Activated CD8-positive, alpha-beta T cell treated with anti-CD3 and anti-CD28 coated beads for 36 hours (primary cell): ENCODE measurements at regions not wholly inside any gene's neighbourhood (a gene's known extent, or its start where the extent isn't known, plus 50 kb on each side); places are given as distances from the start of the nearest gene placed in this dataset.

ENCODE experiments used
- ATAC-seq: fragments of 200-7000 bp; cut with Tn5 transposase; one replicate; pipeline ENCODE4 v1.10.0; 2021; ENCODE audit warnings: mild to moderate bottlenecking, moderate library complexity
- CTCF ChIA-PET: fragments of 350-600 bp; sonication (Branson Sonifier 250); formaldehyde crosslinking; loops from one replicate; lab custom pipeline; 2021; ENCODE audit warnings: antibody characterized with exemption; lab: Charles Lee
- POLR2A ChIA-PET: fragments of 350-600 bp; sonication (Branson Sonifier 250); formaldehyde crosslinking; loops from one replicate; lab custom pipeline; 2021; ENCODE audit warnings: antibody characterized with exemption; lab: Charles Lee
- DNase-seq: peaks from one replicate; pipeline ENCODE4 v3.0.0-alpha.2; 2020
- H3K27ac Mint-ChIP-seq: one replicate; pipeline ENCODE4 v1.8.0; 2021; ENCODE audit warnings: mild to moderate bottlenecking, mixed read lengths
- H3K27me3 Mint-ChIP-seq: one replicate; pipeline ENCODE4 v1.8.0; 2021; ENCODE audit warnings: mixed read lengths
- H3K36me3 Mint-ChIP-seq: one replicate; pipeline ENCODE4 v1.8.0; 2021; ENCODE audit warnings: low read depth, mixed read lengths
- H3K4me1 Mint-ChIP-seq: one replicate; pipeline ENCODE4 v1.8.0; 2021; ENCODE audit warnings: low read depth, mixed read lengths
- H3K4me3 Mint-ChIP-seq: one replicate; pipeline ENCODE4 v1.8.0; 2021; ENCODE audit warnings: mild to moderate bottlenecking, moderate library complexity, mixed read lengths
- H3K9me3 Mint-ChIP-seq: one replicate; pipeline ENCODE4 v1.8.0; 2021; ENCODE audit warnings: mixed read lengths
- CTCF ChIP-seq: fragments of 200-600 bp; IDR thresholded peaks from one replicate; pipeline ENCODE4 v1.8.0; 2022; ENCODE audit warnings: antibody characterized with exemption, mild to moderate bottlenecking
- intact Hi-C: fragments of 100-400 bp; cut with micrococcal nuclease; formaldehyde crosslinking; loops from one replicate; pipeline ENCODE4 v1.10.0; 2022

GRCh38 chr2:120856421-120856862, 120.8 kb downstream of the GLI2 start:
- Mint-ChIP-seq H3K27me3 (no peaks in the 10 kb centered on the region), H3K4me1 (no peaks in the 10 kb centered on the region), H3K9me3 (no peaks in the 10 kb centered on the region), H3K27ac (no peak overlapping the region), H3K4me3 (no peak overlapping the region), H3K36me3 (no peaks in the 10 kb centered on the region)
- ChIA-PET CTCF (no interaction called here), POLR2A (no interaction called here)
- DNase-seq: no peak
- intact Hi-C loops: no loop called here
- no peak for TF ChIP-seq CTCF
- ATAC-seq: no peak

- no peak for TF ChIP-seq CTCF
These were observed 121.8 kb downstream of the GLI2 start for GRCh38 chr2:120857422-120857821.

GRCh38 chr2:120857931-120858330, 122.3 kb downstream of the GLI2 start:
- ChIA-PET CTCF (interaction anchor here (0.6 to 2.0 kb wide), 2 partner anchors 123 to 214 kb away, joined by 3 to 5 read pairs; no protein-coding TSS in a partner anchor), POLR2A (no interaction called here)
- no peak overlapping the region for H3K27ac Mint-ChIP-seq
- H3K4me1 Mint-ChIP-seq: no peaks in the 10 kb centered on the region
- ATAC-seq: no peak
- H3K9me3 Mint-ChIP-seq: no peaks in the 10 kb centered on the region
- H3K36me3 Mint-ChIP-seq: no peaks in the 10 kb centered on the region
- H3K27me3 Mint-ChIP-seq: no peaks in the 10 kb centered on the region
- DNase-seq: no peak
- no peak overlapping the region for H3K4me3 Mint-ChIP-seq
- TF ChIP-seq CTCF: no peak
- intact Hi-C loops: no loop called here

More at GRCh38 chr2:120857422-120857821, 121.8 kb downstream of the GLI2 start:
- DNase-seq (no peak), ATAC-seq (no peak)
- Mint-ChIP-seq H3K27me3 (no peaks in the 10 kb centered on the region), H3K36me3 (no peaks in the 10 kb centered on the region), H3K9me3 (no peaks in the 10 kb centered on the region), H3K4me1 (no peaks in the 10 kb centered on the region), H3K27ac (no peak overlapping the region), H3K4me3 (no peak overlapping the region)
- intact Hi-C loops: no loop called here
- ChIA-PET CTCF (interaction anchor here (0.6 kb wide), 1 partner anchor 123 kb away, joined by 3 read pairs; no protein-coding TSS in a partner anchor), POLR2A (no interaction called here)

- Mint-ChIP-seq H3K9me3 (no peaks in the 10 kb centered on the region), H3K4me1 (no peaks in the 10 kb centered on the region), H3K27ac (no peak overlapping the region), H3K36me3 (no peaks in the 10 kb centered on the region), H3K27me3 (no peaks in the 10 kb centered on the region), H3K4me3 (no peak overlapping the region)
- ChIA-PET CTCF (interaction anchor here (0.6 to 2.0 kb wide), 2 partner anchors 124 to 213 kb away, joined by 3 to 5 read pairs; no protein-coding TSS in a partner anchor), POLR2A (no interaction called here)
- no peak for TF ChIP-seq CTCF
- ATAC-seq (no peak), DNase-seq (no peak)
- intact Hi-C loops: no loop called here
These were observed 122.9 kb downstream of the GLI2 start for GRCh38 chr2:120858361-120859106.

GRCh38 chr2:120859128-120859527, 123.5 kb downstream of the GLI2 start:
- no peak overlapping the region for H3K4me3 Mint-ChIP-seq

More at GRCh38 chr2:120859128-120859527, 123.5 kb downstream of the GLI2 start:
- POLR2A ChIA-PET: interaction anchor here (0.7 kb wide), 1 partner anchor 216 kb away, joined by 3 read pairs; no protein-coding TSS in a partner anchor
- no peaks in the 10 kb centered on the region for H3K27me3 Mint-ChIP-seq
- H3K27ac Mint-ChIP-seq: no peak overlapping the region
- no peak for ATAC-seq
- H3K9me3 Mint-ChIP-seq: no peaks in the 10 kb centered on the region
- no peak for TF ChIP-seq CTCF
- H3K36me3 Mint-ChIP-seq: no peaks in the 10 kb centered on the region
- no peaks in the 10 kb centered on the region for H3K4me1 Mint-ChIP-seq
- DNase-seq: no peak
- intact Hi-C loops: no loop called here
- CTCF ChIA-PET: interaction anchor here (2.0 kb wide), 1 partner anchor 213 kb away, joined by 5 read pairs; no protein-coding TSS in a partner anchor
